Daoy (cell line): ENCODE measurements at regions not wholly inside any gene's neighbourhood (a gene's known extent, or its start where the extent isn't known, plus 50 kb on each side); places are given as distances from the start of the nearest gene placed in this dataset.
"Not testable (repeated sequence)": the region's sequence is repeated elsewhere in the genome, so short reads cannot be mapped to it uniquely, and the experiment has no call there.

ENCODE experiments used
- DNase-seq: peaks from one replicate; pipeline ENCODE4 v3.0.0-alpha.2; 2015; ENCODE audit warnings: low read depth

DNA sequence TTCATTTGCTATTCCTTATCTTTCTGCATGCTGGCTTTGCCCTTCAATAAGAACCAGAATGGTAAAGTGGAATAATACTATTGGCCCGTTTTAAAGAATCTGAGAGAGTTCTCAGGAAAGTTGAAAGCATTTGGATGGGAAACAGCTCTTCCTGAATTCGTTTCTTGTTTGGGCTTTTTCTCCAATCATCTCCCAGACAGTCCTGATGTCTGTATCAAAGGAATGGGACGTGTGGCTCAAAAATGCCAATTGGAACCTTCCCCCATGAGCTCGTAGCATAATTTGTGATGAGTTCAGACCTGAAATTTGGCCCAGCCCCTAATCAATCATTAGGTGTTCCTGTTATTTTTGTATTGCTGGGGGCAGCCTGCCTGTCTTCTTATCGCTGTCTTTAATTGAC, 75.8 kb upstream of the BACH2 start:
- no peak for DNase-seq

DNA sequence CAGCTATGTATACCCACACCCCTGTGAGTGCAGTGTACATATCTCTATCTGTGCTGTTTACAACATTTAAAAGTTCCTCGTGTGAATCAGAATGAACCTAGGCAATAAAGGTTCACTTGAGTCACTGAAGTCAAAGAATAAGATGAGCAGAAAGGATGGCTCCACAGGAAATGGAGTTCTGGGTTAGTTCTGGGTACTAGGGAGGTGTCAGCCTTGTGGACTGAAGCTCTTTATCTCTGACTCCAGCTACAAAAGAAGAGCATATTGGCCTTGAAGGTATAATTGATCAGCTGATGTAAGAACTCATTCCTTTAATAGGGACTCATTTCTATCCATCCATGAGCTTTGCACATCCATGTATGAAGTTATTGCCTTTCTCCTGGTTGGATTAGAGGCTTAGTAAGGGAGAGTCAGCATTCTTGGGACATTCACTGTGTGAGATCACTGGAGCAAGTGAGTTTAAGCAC, 73.9 kb upstream of the BACH2 start:
- DNase-seq, result no peak

DNA sequence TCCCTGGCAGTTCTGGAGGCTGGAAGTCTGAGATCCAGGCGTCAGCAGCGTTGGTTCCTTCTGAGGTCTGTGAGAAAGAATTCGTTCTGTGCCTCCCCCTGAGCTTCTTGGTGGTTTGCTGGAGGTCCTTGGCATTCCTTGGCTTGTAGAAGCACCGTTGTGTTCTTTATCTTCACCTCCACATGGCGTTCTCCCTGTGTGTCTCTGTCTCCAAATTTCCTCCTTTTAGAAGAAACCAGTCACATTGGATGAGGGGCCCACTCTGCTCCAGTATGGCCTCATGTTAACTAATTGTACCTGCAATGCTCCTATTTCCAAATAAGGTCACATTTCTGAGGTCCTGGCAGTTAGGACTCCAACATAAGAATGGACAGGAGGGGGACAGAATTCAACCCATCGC, 73.0 kb upstream of the BACH2 start:
- peak; percentile 23 for DNase-seq

DNA sequence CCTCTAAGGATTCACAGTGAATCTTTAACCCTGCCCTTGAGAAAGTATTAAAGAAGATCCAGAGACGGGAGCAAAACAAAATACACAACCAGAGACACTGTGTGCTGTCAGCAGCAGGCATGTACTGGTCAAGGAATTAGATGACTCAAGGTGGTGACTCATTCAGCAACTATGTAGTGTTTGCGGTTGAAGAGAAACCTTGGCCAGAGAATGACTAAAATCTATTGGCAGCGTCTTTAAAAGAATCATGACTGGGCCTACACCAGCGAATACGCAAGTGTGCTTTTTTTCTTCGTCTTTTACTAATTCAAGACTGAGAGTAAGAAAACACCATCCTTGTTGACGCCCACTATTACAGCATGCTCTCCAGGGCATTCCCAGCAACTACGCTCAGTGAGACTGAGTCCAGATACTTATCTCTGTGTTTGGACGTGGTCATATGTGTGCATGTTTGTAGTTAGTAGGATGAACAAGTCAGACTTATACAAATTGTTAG, 72.4 kb upstream of the BACH2 start:
- DNase-seq, result peak; percentile 94

DNA sequence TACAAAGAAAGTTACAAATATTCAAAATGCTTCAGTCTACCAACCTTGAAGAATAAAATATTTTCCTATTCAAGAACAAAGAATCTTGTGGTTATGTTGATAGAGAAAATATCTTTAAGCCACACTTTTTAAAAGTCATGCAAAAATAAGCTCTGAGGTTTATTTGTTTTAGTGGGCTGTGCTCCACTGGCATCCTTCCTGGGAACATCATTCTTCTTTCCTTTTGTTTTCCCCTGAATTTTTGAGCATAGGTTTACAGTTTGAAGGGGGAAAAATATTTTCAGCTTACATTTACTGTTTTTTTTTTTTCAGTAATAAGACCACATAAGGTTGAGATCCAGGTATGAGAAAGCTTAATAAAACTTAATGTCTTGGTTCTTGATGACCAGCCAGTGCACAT, 72.0 kb upstream of the BACH2 start:
- peak; percentile 27 for DNase-seq

DNA sequence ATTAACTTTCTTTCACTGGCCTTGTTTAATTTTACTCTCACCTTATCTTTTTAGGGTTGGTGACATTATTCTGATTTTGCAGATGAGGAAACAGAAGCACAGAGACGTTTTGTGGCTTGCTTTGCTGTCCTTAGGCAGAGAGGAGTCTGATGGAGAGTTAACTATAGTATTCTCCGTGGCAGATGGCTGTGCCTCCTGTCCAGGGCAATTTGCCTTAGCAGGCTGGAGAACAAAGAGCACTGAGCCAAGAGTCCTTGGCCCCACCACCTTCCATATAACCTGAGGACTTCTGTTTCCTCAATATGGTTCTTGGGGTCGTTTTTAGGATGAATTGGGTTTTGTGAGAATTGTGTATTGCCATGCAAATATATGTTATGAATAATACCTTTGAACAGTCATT, 71.4 kb upstream of the BACH2 start:
- DNase-seq, result no peak

DNA sequence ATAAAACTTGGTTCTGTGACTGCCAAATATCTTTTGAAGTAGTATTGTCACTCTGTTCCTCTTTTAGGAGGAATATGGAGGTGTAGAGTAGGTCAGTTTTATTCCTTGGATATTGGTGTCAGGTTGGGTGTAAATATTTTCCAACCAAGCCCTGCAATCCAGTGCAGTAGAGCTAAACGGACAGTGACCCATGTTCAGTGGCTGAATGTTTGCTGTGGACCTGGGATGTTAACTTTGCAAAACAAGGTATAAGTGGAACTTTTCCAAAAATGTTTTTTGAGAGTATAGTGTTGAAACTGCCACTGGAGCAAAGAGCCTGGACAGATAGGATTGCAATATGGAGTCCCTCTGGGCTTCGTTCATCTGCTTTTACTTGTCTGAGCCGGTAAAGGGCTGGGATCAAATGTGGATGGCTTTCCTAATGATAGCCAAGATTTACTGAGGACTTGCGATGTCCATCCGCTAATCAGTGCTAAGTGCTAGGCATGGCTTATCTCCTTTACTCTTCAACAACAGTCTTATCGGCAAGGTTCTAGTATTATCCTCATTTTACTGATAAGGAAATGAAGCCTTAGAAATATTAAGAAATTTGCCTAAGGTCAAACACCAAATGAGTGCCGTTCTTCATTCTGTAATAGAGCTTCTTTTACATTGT, 69.0 kb upstream of the BACH2 start:
- DNase-seq, result no peak

DNA sequence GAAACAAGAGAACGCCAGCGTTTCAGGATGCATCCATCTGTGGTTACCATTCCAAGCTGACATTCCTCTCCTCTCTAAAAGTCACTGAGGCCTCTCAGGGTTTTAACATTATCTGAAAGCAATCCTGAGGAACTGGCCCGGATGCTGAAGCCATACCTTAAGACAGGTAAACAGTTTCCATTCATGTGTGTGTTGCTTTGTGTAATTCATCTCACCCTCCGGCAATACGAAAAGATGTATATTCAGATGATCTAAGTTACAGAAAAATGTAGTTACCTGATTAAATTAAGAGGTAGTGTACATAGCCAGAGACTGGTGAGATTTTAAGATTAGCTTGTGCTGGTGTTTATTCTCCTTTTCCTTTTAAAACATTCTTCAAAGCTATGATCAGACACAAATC, 68.4 kb upstream of the BACH2 start:
- DNase-seq, result no peak

DNA sequence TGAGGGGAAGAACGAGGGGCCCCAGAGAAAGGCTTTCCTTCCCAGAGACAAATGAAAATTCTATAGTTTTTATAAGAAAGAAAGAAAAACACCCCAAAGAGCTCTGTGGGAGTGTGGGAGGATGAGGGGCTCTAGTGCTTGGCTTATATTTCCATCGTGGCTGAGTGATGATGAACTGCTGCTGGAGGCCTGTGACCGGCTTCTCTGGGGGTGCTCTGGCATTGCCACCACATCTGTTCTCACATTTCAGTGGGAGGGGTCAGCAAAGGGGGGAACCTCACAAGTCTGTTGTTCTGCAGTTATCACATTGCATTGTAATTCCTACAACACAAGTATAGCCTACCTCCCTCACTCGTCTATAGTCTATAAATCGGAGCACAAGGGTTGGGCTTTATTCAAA, 67.6 kb upstream of the BACH2 start:
- DNase-seq, result no peak

DNA sequence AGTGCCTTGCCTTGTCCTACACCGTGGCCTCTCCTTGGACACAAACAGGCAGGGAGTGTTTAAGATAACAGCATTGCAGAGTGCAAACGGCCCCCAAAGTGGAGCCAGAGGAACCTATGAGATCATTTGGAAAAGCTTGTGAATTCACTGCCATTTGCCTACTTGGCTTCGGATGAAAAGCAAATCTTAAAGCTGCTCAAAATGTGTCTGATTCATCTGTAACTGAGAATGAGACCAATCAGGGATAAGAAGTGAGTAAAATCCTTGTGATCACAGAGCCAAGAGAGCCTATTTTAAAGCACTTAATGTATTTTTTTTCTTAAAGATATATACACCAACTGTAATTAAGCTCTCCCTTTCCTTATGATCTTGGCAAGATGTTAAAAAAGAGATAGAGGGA, 65.7 kb upstream of the BACH2 start:
- peak; percentile 25 for DNase-seq

DNA sequence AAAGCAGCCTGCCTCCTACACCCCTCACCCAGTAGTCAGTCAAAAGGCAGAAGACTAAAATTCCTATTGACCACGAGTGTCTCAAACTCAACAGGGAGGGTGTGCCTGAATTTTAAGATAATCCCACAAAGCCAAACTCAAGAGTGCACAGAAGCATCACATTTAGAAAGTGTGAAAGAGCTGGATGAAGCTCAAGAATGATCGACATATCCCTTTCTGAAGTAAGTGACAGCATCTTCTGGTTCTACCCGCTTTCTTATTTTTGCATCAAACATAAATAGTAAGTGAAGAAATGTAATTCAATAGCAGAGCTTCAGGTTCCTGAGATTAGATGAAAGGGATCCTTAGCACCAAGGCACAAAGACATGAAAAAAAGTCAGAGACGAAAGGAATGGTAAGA, 64.5 kb upstream of the BACH2 start:
- DNase-seq, result no peak

DNA sequence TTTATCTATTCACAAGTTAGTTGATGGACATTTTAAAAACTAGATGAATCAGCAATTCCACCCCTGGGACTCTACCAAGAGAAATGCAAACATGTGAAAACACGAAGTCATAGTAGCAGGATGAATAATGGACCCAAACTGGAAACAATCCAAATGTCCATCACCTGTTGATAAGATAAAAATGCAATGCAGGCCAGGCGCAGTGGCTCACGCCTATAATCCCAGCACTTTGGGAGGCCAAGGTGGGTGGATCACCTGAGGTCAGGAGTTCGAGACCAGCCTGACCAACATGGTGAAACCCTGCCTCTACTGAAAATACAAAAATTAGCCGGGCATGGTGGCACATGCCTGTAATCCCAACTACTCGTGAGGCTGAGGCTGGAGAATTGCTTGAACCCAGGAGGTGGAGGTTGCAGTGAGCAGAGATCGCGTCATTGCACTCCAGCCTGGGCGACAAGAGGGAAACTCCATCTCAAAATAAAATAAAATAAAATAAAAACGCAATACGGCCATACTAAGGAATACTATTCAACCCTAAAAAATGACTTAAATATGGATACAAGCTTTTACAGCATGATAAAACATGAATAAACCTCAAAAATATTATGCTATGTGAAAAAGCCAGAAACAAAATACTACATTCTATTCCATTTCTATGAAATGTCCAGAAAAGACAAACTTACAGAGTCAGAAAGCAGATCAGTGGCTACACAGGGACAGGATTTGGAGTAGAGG, 61.6 kb upstream of the BACH2 start:
- DNase-seq, result not testable (repeated sequence)

DNA sequence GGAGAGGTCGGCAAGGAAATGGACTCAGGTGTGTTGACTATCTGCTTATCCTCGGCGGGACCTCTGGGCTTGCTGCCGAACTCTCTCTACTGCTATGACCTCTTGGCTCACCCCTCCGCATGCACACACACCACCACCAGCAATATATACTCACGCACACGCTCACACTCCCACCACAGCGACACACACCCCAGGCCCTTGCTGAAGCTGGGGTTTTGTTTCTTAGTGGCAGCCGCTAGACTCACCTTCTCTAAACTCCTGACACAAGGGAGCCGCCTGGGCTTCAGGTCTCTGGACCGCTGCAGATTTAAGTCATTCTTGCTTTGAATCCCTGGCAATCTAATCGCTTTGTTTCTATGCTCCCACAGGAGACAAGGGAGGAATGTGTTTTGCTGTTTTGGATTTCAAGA, 59.4 kb upstream of the BACH2 start:
- no peak for DNase-seq

DNA sequence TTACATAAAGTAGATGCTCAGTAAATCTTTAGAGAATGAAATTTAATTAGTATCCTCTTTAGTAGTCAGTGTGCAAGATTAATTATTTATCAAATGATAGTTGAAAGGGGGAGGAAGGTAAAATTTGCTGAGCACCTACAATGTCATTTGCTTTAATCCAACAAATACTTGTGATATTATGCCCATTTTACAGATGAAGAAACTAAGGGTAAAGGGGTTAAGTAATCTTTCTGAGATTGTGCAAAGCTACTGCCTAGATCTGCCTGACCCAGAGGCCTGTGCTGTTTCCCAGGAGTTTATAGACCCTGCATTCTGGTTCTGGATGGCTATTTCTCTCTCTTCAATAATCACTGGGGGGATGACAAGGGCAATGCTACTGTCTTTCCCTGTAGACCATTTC, 58.3 kb upstream of the BACH2 start:
- DNase-seq, result no peak

DNA sequence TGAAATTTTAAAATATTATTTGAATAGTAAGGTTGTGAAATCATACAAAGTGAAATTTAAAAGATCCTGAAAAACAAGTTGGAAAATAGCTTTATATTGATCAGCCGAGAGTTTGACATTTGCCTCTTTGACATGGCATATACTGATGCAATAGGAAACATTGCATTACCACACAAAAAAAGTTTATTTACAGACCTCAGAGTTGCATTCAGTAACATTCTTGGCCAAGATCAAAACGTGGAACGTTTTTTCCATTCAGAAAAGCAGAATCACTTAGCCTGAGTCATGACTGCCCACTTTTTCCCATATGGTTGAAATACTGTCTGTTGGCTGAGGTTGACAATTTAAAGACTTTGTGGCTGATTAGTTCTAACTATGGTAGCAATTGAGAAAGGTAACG, 55.1 kb upstream of the BACH2 start:
- DNase-seq, result no peak

DNA sequence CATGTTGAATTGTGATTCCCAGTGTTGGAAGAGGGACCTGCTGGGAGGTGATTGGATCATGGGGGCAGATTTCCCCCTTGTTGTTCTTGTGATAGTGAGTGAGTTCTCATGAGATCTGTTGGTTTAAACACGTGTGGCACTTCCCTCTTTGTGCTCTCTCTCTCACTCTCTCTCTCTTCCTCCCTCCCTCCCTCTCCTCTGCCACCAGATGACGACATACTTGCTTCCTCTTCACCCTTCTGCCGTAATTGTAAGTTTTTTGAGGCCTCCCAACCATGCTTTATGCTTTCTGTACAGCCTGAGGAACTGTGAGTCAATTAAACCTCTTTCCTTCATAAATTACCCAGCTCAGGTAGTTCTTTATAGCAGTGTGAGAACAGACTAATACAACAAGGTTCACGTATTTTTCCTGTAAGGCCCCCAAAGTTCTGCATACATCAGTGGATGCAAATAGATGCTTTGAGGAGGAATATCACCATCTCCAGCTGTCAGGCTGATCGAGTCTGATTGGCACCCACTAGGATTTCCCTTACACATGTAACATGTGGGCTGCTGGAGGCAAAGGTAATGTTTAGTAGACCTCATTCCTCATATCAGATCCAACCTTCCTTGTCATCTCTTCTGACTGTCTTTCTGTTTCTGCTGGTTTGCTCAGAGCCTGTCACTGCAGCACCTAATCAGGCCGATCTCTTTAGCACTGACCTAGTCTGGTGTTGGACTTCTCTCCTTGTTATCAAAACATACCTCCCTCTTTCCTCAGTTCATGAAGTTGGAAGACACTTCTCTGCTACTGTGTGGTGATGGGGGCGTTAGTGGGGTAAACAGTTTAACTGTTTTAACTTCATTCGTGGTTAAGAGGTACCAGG, 54.3 kb upstream of the BACH2 start:
- no peak for DNase-seq

DNA sequence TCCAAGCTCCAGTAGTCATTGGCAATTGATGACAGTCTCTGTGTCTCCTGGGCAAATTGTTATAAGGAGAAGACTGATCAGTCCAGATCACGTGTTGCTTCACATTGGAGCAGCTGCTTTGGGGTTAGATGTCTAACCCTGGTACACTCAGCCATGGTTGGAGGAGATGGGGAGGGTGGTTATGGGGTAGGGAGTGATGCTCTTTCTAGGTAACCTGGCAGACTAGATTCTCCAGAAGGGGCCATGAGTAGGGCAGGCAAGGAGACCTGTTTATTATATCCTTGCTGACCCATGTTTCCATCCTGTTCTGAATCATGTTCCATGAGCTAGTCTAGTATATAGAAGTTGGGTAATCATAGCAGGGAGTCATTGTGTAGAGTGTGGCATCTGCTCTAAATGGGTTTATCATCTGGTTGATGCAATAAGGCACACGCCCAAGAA, 50.8 kb upstream of the BACH2 start:
- no peak for DNase-seq

DNA sequence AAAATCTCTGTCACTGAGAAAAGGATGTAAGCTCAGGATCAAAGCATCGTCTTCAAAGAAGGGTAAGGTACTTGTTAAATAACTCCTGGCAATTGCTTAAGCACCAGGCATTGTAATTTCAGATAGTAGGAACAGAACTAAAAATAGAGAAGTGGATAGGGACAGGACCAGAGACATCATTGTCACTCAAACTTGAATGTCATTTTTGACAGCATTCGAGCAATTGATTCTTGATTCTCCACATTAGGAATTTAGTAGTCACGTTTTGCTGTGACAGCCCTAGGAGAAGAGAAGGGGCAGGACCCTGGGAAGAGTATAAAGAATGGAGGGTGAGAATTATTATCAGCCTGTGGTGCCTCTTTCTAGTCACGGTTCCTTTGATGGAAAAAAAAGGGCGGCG, 50.1 kb upstream of the BACH2 start:
- no peak for DNase-seq
